ENCODE measurements at regions not wholly inside any gene's neighbourhood (a gene's known extent, or its start where the extent isn't known, plus 50 kb on each side); places are given as distances from the start of the nearest gene placed in this dataset.

GRCh38 chr14:44662250-44662891 lies 155.3 kb upstream of the FSCB start:
- ChIA-PET POLR2A (ENCODE audit: unreplicated experiment) (no interaction called here), CTCF (no interaction called here)
- Histone ChIP-seq H2BK5ac (ENCODE audit: low read depth, low read length, poor library complexity, severe bottlenecking) (no peak overlapping the region), H3K27ac (ENCODE audit: insufficient read depth, low read length) (no peak overlapping the region), H4K5ac (ENCODE audit: low read depth, low read length) (no peak overlapping the region), H3K79me1 (ENCODE audit: low read depth in 1 of 2, low read length in 2 of 2) (no peaks in the 10 kb centered on the region), H3K4me1 (ENCODE audit: control insufficient read depth, insufficient read depth, low read length) (no peaks in the 10 kb centered on the region), H2BK120ac (ENCODE audit: low read depth, low read length) (no peak overlapping the region), H3K4ac (ENCODE audit: low read depth, low read length) (no peak overlapping the region), H2AFZ (replicated peaks; ENCODE audit: low read length, poor library complexity) (no peak overlapping the region), H3K23ac (ENCODE audit: low read depth, low read length) (no peak overlapping the region), H3K36me3 (ENCODE audit: control insufficient read depth, insufficient read depth, low read length) (no peaks in the 10 kb centered on the region), H3K9ac (ENCODE audit: low read depth, low read length) (no peak overlapping the region), H3K4me2 (ENCODE audit: low read depth, low read length) (no peak overlapping the region), H2AK5ac (ENCODE audit: low read depth, low read length) (no peak overlapping the region), H2AK9ac (replicated peaks; ENCODE audit: low read depth, low read length, poor library complexity) (no peak overlapping the region), H3K4me3 (ENCODE audit: insufficient read depth, low read depth, low read length) (no peak overlapping the region), H3K14ac (replicated peaks; ENCODE audit: low read depth, low read length) (no peak overlapping the region), H3K18ac (ENCODE audit: low read depth, low read length) (no peak overlapping the region), H4K91ac (ENCODE audit: insufficient read depth, low read depth, low read length) (no peak overlapping the region), H2BK20ac (ENCODE audit: low read depth, low read length) (no peak overlapping the region), H4K20me1 (ENCODE audit: insufficient read depth, low read length) (no peaks in the 10 kb centered on the region), H3K9me1 (ENCODE audit: insufficient read depth, low read length) (no peaks in the 10 kb centered on the region), H2BK15ac (ENCODE audit: low read depth, low read length) (no peak overlapping the region), H3K27me3 (ENCODE audit: control insufficient read depth, insufficient read depth, low read length) (no peaks in the 10 kb centered on the region), H3K56ac (ENCODE audit: extremely low read depth, insufficient read depth, low read length) (no peak overlapping the region), H4K8ac (ENCODE audit: low read depth in 2 of 2, low read length in 2 of 2) (no peak overlapping the region), H3K9me3 (ENCODE audit: control insufficient read depth, insufficient read depth, low read length) (no peaks in the 10 kb centered on the region)
- dilution Hi-C loops (cut with HindIII; ENCODE audit: low sequenced_read_pairs, unreplicated experiment) (no loop called here), intact Hi-C loops (cut with micrococcal nuclease) (no loop called here), in situ Hi-C loops (cut with MboI; ENCODE audit: low sequenced_read_pairs) (no loop called here)
- TF ChIP-seq BHLHE40 (IDR thresholded peaks at IDR 0.05; ENCODE audit: low read depth, low read length) (no peak), SMC3 (IDR thresholded peaks at IDR 0.05; ENCODE audit: low read depth, low read length) (no peak), MAFK (IDR thresholded peaks at IDR 0.05; ENCODE audit: low read depth, low read length) (no peak), RAD21 (IDR thresholded peaks at IDR 0.05; ENCODE audit: low read length) (no peak), ELK1 (IDR thresholded peaks at IDR 0.05; ENCODE audit: borderline replicate concordance, low read depth, low read length) (no peak), MAZ (IDR thresholded peaks at IDR 0.05; ENCODE audit: borderline replicate concordance, low read depth, low read length) (no peak), MXI1 (IDR thresholded peaks at IDR 0.05; ENCODE audit: borderline replicate concordance, low read depth, low read length) (no peak), USF2 (IDR thresholded peaks at IDR 0.05; ENCODE audit: low read depth, low read length) (no peak), CEBPB (IDR thresholded peaks at IDR 0.05; ENCODE audit: low read depth, low read length) (no peak), RCOR1 (IDR thresholded peaks at IDR 0.05; ENCODE audit: insufficient replicate concordance, low read length) (no peak), NFE2L2 (IDR thresholded peaks at IDR 0.05; ENCODE audit: low read depth, low read length) (no peak), POLR2A (IDR thresholded peaks at IDR 0.05; ENCODE audit: low read depth, low read length) (no peak), CHD1 (IDR thresholded peaks at IDR 0.05; ENCODE audit: low read depth, low read length) (no peak), FOS (IDR thresholded peaks at IDR 0.05; ENCODE audit: low read depth, low read length) (no peak), RFX5 (IDR thresholded peaks at IDR 0.05; ENCODE audit: low read depth, low read length) (no peak), CTCF (conservative IDR thresholded peaks at IDR 0.05; ENCODE audit: low read depth, low read length) (no peak)
- no TSS peak for BruUV-seq (replicated peaks)
- DNase-seq (no peak), ATAC-seq (ENCODE audit: low read depth) (no peak)

All from IMR-90 (cell line).